ENCODE measurements at regions not wholly inside any gene's neighbourhood (a gene's known extent, or its start where the extent isn't known, plus 50 kb on each side); places are given as distances from the start of the nearest gene placed in this dataset.

DNA sequence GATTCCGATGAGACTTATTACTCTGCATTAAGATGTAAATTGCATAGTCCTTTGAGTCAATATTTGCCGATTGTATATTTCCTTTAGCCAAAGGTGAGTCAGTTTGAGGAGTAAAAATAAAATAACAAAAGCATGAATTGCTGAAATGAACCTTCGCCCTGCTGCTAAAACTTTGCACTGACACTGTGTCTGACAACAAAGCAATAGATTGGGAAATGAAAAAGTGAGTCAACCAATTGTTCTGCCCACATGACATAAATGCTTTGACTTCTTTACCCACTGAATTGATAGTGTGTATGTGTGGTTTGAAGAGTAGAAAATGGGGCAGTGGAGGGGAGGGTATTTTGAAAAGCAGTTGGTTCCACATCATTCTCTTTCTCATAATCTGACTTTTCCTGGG, 88.4 kb upstream of the AFF2 start:
- Histone ChIP-seq H4K20me1 (ENCODE audit: control insufficient read depth, insufficient read depth, insufficient read length) (no peaks in the 10 kb centered on the region), H2AFZ (ENCODE audit: low read length) (no peak overlapping the region), H3K4me1 (ENCODE audit: insufficient read depth, low read length) (no peaks in the 10 kb centered on the region), H3K4ac (ENCODE audit: low read depth, low read length) (no peak overlapping the region), H3K23me2 (ENCODE audit: insufficient read length, low read depth, low read length, poor library complexity, severe bottlenecking) (no peaks in the 10 kb centered on the region), H3K14ac (ENCODE audit: insufficient read depth, low read length) (no peak overlapping the region), H3K79me1 (ENCODE audit: insufficient read depth, low read depth, low read length, poor library complexity, severe bottlenecking) (no peaks in the 10 kb centered on the region), H3K9ac (ENCODE audit: extremely low read depth, insufficient read length, low read length) (no peak overlapping the region), H3T11ph (ENCODE audit: low read length) (no peak overlapping the region), H3K4me2 (ENCODE audit: insufficient read depth, insufficient read length, low read length) (no peak overlapping the region), H3K27ac (ENCODE audit: insufficient read length, low read depth, low read length) (no peak overlapping the region), H2BK5ac (ENCODE audit: insufficient read length, low read length) (no peak overlapping the region), H3K23ac (ENCODE audit: insufficient read length, low read depth, low read length) (no peak overlapping the region), H3K79me2 (ENCODE audit: insufficient read depth, low read length) (no peaks in the 10 kb centered on the region), H2BK120ac (ENCODE audit: low read depth, low read length, poor library complexity, severe bottlenecking) (no peak overlapping the region), H4K91ac (ENCODE audit: insufficient read length, low read depth, low read length) (no peak overlapping the region), H3K27me3 (ENCODE audit: insufficient read depth, low read length) (no peaks in the 10 kb centered on the region), H3K18ac (ENCODE audit: insufficient read length, low read depth, low read length) (no peak overlapping the region), H2BK20ac (ENCODE audit: low read depth, low read length, poor library complexity, severe bottlenecking) (no peak overlapping the region), H4K8ac (replicated peaks; ENCODE audit: insufficient read length, low read depth, low read length) (no peak overlapping the region), H2BK15ac (ENCODE audit: low read depth, low read length) (no peak overlapping the region), H3K56ac (ENCODE audit: insufficient read length, low read depth, low read length) (no peak overlapping the region), H2AK5ac (ENCODE audit: insufficient read length, low read length) (no peak overlapping the region), H2BK12ac (ENCODE audit: insufficient read length, low read depth, low read length) (no peak overlapping the region), H3K9me3 (ENCODE audit: control insufficient read depth, low read depth, low read length) (peaks cover 18% of the 10 kb centered on the region), H4K5ac (ENCODE audit: insufficient read length, low read depth, low read length) (no peak overlapping the region)
- DNase-seq, result no peak
- no peak overlapping the region for H3K4me3 Mint-ChIP-seq
- H3K4me1 Mint-ChIP-seq, result peaks cover 17 to 24% of the 10 kb centered on the region in 2 experiments
- WGBS (ENCODE audit: extremely low coverage, insufficient read length, low lambda C conversion rate), result no CpG with 5 or more reads among the region's 3 CpGs
- no peaks in the 10 kb centered on the region; a peak in 1 of 7 replicates for H3K36me3 Mint-ChIP-seq (ENCODE audit: insufficient read depth in 1 of 3, low read depth in 3 of 3)
- TF ChIP-seq, protein P1, sequence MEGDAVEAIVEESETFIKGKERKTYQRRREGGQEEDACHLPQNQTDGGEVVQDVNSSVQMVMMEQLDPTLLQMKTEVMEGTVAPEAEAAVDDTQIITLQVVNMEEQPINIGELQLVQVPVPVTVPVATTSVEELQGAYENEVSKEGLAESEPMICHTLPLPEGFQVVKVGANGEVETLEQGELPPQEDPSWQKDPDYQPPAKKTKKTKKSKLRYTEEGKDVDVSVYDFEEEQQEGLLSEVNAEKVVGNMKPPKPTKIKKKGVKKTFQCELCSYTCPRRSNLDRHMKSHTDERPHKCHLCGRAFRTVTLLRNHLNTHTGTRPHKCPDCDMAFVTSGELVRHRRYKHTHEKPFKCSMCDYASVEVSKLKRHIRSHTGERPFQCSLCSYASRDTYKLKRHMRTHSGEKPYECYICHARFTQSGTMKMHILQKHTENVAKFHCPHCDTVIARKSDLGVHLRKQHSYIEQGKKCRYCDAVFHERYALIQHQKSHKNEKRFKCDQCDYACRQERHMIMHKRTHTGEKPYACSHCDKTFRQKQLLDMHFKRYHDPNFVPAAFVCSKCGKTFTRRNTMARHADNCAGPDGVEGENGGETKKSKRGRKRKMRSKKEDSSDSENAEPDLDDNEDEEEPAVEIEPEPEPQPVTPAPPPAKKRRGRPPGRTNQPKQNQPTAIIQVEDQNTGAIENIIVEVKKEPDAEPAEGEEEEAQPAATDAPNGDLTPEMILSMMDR (conservative IDR thresholded peaks at IDR 0.05), result no peak
- H3K9me3 Mint-ChIP-seq, result peaks cover 34 to 45% of the 10 kb centered on the region in 2 experiments
- no peaks in the 10 kb centered on the region for H3K27me3 Mint-ChIP-seq (ENCODE audit: low read depth)
- no peak overlapping the region for H3K27ac Mint-ChIP-seq
